ENCODE measurements at regions not wholly inside any gene's neighbourhood (a gene's known extent, or its start where the extent isn't known, plus 50 kb on each side); places are given as distances from the start of the nearest gene placed in this dataset.

DNA sequence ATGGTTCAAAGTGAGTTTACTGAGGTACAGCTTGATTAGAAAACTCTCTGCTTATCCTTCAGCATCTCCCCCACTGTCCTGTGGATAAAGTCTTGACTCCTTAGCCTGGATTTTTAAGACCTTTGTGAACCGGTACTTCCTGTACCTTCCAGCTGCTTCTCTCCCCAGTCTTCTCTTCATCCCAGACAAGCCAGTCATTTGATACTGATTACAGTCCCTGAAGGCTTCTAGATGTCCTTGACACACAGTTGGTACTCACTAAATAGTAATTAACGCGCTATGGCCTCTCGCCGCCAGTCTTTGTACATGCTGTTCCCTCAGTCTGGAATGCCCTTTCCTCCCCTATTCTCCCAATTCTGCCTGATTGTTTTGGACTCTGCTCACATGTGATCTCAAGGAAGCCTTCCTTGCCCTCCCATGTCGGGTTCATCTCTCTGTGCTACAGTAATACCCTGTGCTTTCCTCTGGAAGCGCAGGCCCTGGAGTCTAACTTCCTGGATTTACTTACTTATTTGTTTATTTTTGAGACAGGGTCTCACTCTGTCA, 50.6 kb upstream of the PTGR2 start:
- no peak overlapping the region for H3K4me3 ChIP-seq (ENCODE audit: low read length)
- TF ChIP-seq, protein P1, sequence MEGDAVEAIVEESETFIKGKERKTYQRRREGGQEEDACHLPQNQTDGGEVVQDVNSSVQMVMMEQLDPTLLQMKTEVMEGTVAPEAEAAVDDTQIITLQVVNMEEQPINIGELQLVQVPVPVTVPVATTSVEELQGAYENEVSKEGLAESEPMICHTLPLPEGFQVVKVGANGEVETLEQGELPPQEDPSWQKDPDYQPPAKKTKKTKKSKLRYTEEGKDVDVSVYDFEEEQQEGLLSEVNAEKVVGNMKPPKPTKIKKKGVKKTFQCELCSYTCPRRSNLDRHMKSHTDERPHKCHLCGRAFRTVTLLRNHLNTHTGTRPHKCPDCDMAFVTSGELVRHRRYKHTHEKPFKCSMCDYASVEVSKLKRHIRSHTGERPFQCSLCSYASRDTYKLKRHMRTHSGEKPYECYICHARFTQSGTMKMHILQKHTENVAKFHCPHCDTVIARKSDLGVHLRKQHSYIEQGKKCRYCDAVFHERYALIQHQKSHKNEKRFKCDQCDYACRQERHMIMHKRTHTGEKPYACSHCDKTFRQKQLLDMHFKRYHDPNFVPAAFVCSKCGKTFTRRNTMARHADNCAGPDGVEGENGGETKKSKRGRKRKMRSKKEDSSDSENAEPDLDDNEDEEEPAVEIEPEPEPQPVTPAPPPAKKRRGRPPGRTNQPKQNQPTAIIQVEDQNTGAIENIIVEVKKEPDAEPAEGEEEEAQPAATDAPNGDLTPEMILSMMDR (conservative IDR thresholded peaks at IDR 0.05; ENCODE audit: low read length) = no peak

DNA sequence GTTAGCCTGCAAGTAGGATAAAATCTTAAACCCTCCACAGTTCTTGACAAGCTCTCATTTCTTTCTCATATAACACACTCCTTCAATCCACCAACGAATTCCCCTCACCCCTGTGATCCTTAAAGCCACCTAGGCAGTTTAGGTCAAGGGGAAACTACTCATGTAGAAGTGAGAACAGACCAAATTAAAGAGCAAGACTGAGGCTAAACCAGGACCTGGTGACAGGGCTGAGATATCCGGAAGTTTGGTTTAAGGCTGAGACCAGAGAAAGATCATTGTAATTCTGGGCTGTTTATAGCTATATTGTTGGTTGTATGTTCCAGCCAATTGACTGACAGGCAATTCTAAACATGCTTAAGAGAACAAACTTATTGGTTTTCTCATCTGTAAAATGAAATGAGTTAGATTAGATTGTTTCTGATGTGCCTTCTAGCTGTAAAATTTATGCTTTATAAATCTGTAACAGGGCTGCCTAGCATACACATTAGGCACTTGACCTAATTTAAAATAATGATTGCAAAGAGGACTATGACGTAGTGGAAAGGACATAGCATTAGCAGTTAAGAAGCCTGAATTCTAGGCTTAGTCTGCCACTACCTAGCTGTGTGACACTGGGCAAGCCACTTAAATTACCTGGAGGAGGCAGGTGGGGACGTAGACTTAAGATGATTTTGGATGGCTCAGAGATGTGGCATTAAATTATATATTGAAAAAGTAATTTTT, 53.9 kb upstream of the PTGR2 start:
- DNase-seq (ENCODE audit: low read depth) = no peak
- TF ChIP-seq, protein P1 (conservative IDR thresholded peaks at IDR 0.05; ENCODE audit: low read length) = no peak
- H3K4me3 ChIP-seq (ENCODE audit: low read length) = no peak overlapping the region

More for the DNA sequence above, 50.6 kb upstream of the PTGR2 start:
- no peak for DNase-seq (ENCODE audit: low read depth)

DNA sequence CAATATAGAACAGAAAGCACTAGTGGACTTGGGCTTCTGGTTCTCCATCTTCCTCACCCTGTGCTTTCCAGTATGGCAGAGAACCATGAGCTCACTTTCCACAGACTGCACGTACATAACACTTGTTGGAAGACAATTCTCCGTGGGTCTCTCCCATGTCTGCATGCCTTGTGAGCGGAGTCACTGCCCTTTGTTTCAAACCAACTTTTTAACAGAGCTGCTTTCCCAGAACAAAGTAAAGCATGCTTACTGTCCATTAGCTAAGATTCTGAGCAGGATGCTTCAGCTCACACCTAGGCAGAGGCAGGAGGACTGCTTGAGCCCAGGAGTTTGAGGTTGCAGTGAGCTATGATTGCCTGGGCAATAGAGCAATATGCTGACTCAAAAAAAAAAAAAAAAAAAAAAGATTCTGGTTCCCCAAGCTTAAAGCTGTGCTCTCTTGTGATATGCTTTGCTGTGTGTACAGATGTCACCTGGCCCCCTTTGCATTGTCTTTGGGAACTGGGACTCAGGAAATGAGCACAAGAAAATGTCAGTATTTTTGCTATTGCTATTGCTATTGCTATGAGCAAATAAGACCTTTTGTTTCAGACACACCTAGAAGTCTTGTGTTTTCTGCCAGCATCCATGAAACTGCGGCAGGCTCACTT, 54.6 kb upstream of the PTGR2 start:
- no peak overlapping the region for H3K4me3 ChIP-seq (ENCODE audit: low read length)
- TF ChIP-seq, protein P1 (conservative IDR thresholded peaks at IDR 0.05; ENCODE audit: low read length) = no peak

DNA sequence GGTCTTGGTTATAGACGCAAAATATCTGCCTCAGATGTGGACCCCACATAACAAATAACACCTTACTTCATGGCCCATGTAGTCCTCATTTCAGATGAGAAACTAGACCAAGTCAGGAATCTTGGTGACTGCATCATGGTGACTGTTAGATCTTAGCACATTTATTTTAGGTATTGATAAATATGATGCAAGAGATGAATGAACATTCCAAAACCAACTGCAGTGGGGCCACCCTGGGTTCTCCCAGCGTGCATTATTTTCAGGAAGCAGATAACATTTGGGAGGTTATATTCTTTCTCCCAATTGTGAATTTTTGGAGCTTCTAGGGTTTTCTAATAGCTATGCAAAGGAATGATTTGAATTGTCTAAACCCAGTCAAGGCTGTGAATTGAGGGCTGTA, 55.2 kb upstream of the PTGR2 start:
- no peak overlapping the region for H3K4me3 ChIP-seq (ENCODE audit: low read length)
- TF ChIP-seq, protein P1 (conservative IDR thresholded peaks at IDR 0.05; ENCODE audit: low read length) = no peak

More for the DNA sequence above, 54.6 kb upstream of the PTGR2 start:
- no peak for DNase-seq (ENCODE audit: low read depth)

DNA sequence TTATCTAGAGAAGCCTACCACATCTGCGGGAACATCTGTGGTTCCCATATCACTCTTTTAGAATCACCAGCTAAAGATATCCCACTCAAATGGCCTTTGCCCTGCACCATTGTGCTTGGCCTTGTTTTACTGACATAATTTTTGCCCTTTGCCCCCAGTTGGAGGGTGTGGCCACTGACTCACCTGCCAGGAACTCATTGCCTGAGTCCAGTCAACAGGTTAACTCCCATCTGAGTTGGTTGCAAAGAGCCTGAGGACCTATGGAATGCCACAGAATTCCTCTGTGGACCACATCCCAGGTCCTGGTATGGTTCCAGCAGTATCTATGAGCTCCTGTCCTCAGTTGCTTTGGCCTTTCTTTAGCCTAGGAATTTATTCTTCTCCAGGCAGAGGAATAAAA, 55.7 kb upstream of the PTGR2 start:
- H3K4me3 ChIP-seq (ENCODE audit: low read length) = no peak overlapping the region
- TF ChIP-seq, protein P1 (conservative IDR thresholded peaks at IDR 0.05; ENCODE audit: low read length) = no peak
- peak; percentile 83 for DNase-seq (ENCODE audit: low read depth)

More for the DNA sequence above, 55.2 kb upstream of the PTGR2 start:
- DNase-seq (ENCODE audit: low read depth) = no peak

DNA sequence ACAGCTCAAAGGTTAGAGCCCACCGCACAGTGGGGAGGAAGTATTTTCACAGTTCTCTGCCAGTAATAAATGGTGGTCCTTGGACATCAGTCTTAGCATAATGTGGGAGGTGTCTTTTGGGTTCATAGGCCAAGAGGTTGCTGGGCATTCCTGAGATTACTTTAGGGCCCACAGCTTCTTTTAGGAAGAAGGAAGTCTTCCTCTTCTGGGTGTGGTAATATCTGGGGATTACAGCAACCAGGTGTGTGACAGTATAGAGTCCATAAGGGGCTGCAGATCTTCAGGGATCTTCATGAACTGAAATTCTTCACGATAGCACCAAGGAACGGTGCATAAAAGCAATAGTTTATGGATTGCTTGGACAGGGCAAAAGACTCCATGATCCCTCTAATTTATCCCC, 56.2 kb upstream of the PTGR2 start:
- TF ChIP-seq, protein P1 (conservative IDR thresholded peaks at IDR 0.05; ENCODE audit: low read length) = no peak
- DNase-seq (ENCODE audit: low read depth) = no peak
- H3K4me3 ChIP-seq (ENCODE audit: low read length) = no peak overlapping the region

DNA sequence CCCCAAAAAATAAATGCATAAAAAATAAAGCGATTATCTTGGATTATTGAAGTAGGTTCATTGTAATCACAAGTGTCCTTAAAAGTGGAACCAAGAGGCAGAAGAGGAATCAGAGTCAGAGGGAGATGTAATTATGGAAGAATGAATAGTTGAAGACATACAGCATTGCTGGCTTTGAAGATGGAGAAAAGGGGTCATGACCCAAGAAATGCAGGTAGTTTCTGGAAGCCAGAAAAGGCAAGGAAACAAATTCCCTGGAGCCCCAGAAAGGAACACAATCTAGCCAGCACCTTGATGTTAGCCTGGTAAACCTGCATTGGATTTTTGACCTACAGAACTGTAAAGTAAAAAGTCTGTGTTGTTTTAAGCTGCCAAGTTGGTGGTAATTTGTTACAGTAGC, 57.5 kb upstream of the PTGR2 start:
- no peak overlapping the region for H3K4me3 ChIP-seq (ENCODE audit: low read length)
- TF ChIP-seq, protein P1 (conservative IDR thresholded peaks at IDR 0.05; ENCODE audit: low read length) = no peak
- no peak for DNase-seq (ENCODE audit: low read depth)

Measured in AG10803 (cell line).